OCI-LY7 (cell line): ENCODE measurements at regions not wholly inside any gene's neighbourhood (a gene's known extent, or its start where the extent isn't known, plus 50 kb on each side); places are given as distances from the start of the nearest gene placed in this dataset.

ENCODE experiments used
- BruUV-seq: library from RNA; stranded (reverse); fragments of 400-500 nt; replicated peaks from 2 replicates; lab custom pipeline; 2021; lab: Mats Ljungman, UMichigan
- CTCF ChIA-PET: fragments of 300-600 bp; sonication (Branson Sonifier 250); formaldehyde crosslinking; loops from one replicate; lab custom pipeline; 2022; ENCODE audit warnings: antibody characterized with exemption; ENCODE audit not compliant: unreplicated experiment; lab: Charles Lee
- POLR2A ChIA-PET: fragments of 300-600 bp; sonication (Branson Sonifier 250); formaldehyde crosslinking; loops from one replicate; lab custom pipeline; 2022; ENCODE audit warnings: antibody characterized with exemption; lab: Charles Lee
- DNase-seq: peaks from one replicate; pipeline ENCODE4 v3.0.0-alpha.2; 2015; ENCODE audit warnings: low spot score
- H2AFZ ChIP-seq: fragments of 200-600 bp; sonication (generic), shearing (Covaris generic); 2 replicates; pipeline ENCODE4 v1.6.1; 2014; ENCODE audit warnings: mild to moderate bottlenecking, antibody characterized with exemption, low read length, moderate library complexity
- H3K27ac ChIP-seq: fragments of 200-600 bp; sonication (generic); 2 replicates; pipeline ENCODE4 v1.5.1; 2014; ENCODE audit warnings: mixed run types, low read depth, mild to moderate bottlenecking, moderate library complexity, low read length, inconsistent platforms; ENCODE audit not compliant: poor library complexity, severe bottlenecking
- H3K36me3 ChIP-seq: fragments of 200-600 bp; sonication (generic); 2 replicates; pipeline ENCODE4 v1.6.1; 2014; ENCODE audit warnings: mild to moderate bottlenecking, antibody characterized with exemption, low read length, moderate library complexity, mixed read lengths; ENCODE audit not compliant: insufficient read depth
- H3K4me1 ChIP-seq: fragments of 200-600 bp; sonication (generic); 2 replicates; pipeline ENCODE4 v1.5.1; 2014; ENCODE audit warnings: mild to moderate bottlenecking, low read length; ENCODE audit not compliant: insufficient read depth, poor library complexity, severe bottlenecking
- H3K4me2 ChIP-seq: fragments of 200-600 bp; sonication (generic); 2 replicates; pipeline ENCODE4 v1.6.1; 2014; ENCODE audit warnings: mild to moderate bottlenecking, low read length
- H3K4me3 ChIP-seq: fragments of 200-600 bp; sonication (generic); 2 replicates; pipeline ENCODE4 v1.5.1; 2014; ENCODE audit warnings: mild to moderate bottlenecking, low read depth, low read length; ENCODE audit not compliant: poor library complexity, severe bottlenecking
- H3K79me2 ChIP-seq: fragments of 200-600 bp; sonication (generic); 2 replicates; pipeline ENCODE4 v1.6.1; 2016; ENCODE audit warnings: low read depth, mild to moderate bottlenecking, low read length, moderate library complexity, mixed read lengths; ENCODE audit not compliant: insufficient read depth
- H3K9me2 ChIP-seq: fragments of 200-600 bp; sonication (generic); 2 replicates; pipeline ENCODE4 v1.6.1; 2016; ENCODE audit warnings: mild to moderate bottlenecking, low read length, mixed read lengths; ENCODE audit not compliant: insufficient read depth
- H3K9me3 ChIP-seq: fragments of 200-600 bp; sonication (generic); 2 replicates; pipeline ENCODE4 v1.6.1; 2014; ENCODE audit warnings: mild to moderate bottlenecking, mixed run types, low read length, mixed read lengths
- H4K20me1 ChIP-seq: fragments of 200-600 bp; sonication (generic); 2 replicates; pipeline ENCODE4 v1.6.1; 2014; ENCODE audit warnings: mild to moderate bottlenecking, antibody characterized with exemption, low read length, moderate library complexity, mixed read lengths; ENCODE audit not compliant: insufficient read depth
- CTCF ChIP-seq: fragments of 200-600 bp; sonication (generic); conservative IDR thresholded peaks from 2 replicates; pipeline ENCODE4 v1.5.1; 2014; ENCODE audit warnings: mild to moderate bottlenecking, antibody characterized with exemption, low read length, moderate library complexity, mixed read lengths
- EZH2phosphoT487 ChIP-seq: fragments of 200-600 bp; sonication (generic); IDR thresholded peaks from 2 replicates; pipeline ENCODE4 v1.6.1; 2018; ENCODE audit warnings: low read depth, borderline replicate concordance, mild to moderate bottlenecking, mixed run types, antibody characterized with exemption, low read length, moderate library complexity, mixed read lengths
- intact Hi-C: fragments of 100-400 bp; cut with micrococcal nuclease; formaldehyde crosslinking; loops from one replicate; pipeline ENCODE4 v1.10.0; 2022; ENCODE audit not compliant: unreplicated experiment

GRCh38 chr14:93862265-93862664 lies 64.9 kb upstream of the FAM181A start:
- no peak overlapping the region for H3K27ac ChIP-seq
- no peak overlapping the region for H3K4me2 ChIP-seq
- H3K9me2 ChIP-seq = no peaks in the 10 kb centered on the region
- no peaks in the 10 kb centered on the region for H4K20me1 ChIP-seq
- H3K9me3 ChIP-seq = no peaks in the 10 kb centered on the region
- no peak for DNase-seq
- H3K4me3 ChIP-seq = no peak overlapping the region
- H3K4me1 ChIP-seq = no peaks in the 10 kb centered on the region
- POLR2A ChIA-PET = no interaction called here
- no TSS peak for BruUV-seq
- CTCF ChIA-PET = no interaction called here
- H3K36me3 ChIP-seq = no peaks in the 10 kb centered on the region
- no peaks in the 10 kb centered on the region for H3K79me2 ChIP-seq
- TF ChIP-seq EZH2phosphoT487 (no peak), CTCF (no peak)
- no peak overlapping the region for H2AFZ ChIP-seq
- intact Hi-C loops = no loop called here

- intact Hi-C loops = no loop called here
- Histone ChIP-seq H3K9me2 (no peaks in the 10 kb centered on the region), H3K27ac (no peak overlapping the region), H3K9me3 (no peaks in the 10 kb centered on the region), H3K4me2 (no peak overlapping the region), H3K4me3 (no peak overlapping the region), H3K4me1 (no peaks in the 10 kb centered on the region), H2AFZ (no peak overlapping the region), H3K36me3 (no peaks in the 10 kb centered on the region), H4K20me1 (no peaks in the 10 kb centered on the region), H3K79me2 (no peaks in the 10 kb centered on the region)
- ChIA-PET POLR2A (no interaction called here), CTCF (no interaction called here)
- DNase-seq = no peak
- no TSS peak for BruUV-seq
- TF ChIP-seq CTCF (no peak), EZH2phosphoT487 (no peak)
Observed at GRCh38 chr14:93861836-93862235, 65.3 kb upstream of the FAM181A start.

GRCh38 chr14:93859957-93860356 lies 67.2 kb upstream of the FAM181A start:
- H3K79me2 ChIP-seq = no peaks in the 10 kb centered on the region
- no TSS peak for BruUV-seq
- intact Hi-C loops = no loop called here
- H2AFZ ChIP-seq = no peak overlapping the region
- H3K36me3 ChIP-seq = no peaks in the 10 kb centered on the region
- no peak overlapping the region for H3K4me2 ChIP-seq
- H4K20me1 ChIP-seq = no peaks in the 10 kb centered on the region
- H3K9me2 ChIP-seq = no peaks in the 10 kb centered on the region
- CTCF ChIA-PET = no interaction called here
- POLR2A ChIA-PET = no interaction called here
- no peak for TF ChIP-seq CTCF
- no peak for TF ChIP-seq EZH2phosphoT487
- no peak for DNase-seq
- H3K4me3 ChIP-seq = no peak overlapping the region
- no peaks in the 10 kb centered on the region for H3K4me1 ChIP-seq
- no peaks in the 10 kb centered on the region for H3K9me3 ChIP-seq
- no peak overlapping the region for H3K27ac ChIP-seq
